SK-N-SH (cell line): ENCODE measurements at regions not wholly inside any gene's neighbourhood (a gene's known extent, or its start where the extent isn't known, plus 50 kb on each side); places are given as distances from the start of the nearest gene placed in this dataset.

ENCODE experiments used
- CTCF ChIA-PET: fragments of 300-600, 350-600 bp; formaldehyde crosslinking; extraction: SDS; loops from one replicate; lab custom pipeline; 2021; lab: Yijun Ruan, JAX
- POLR2A ChIA-PET: fragments of 350-600 bp; sonication (Branson Sonifier 250); formaldehyde crosslinking; extraction: SDS; loops from one replicate; lab custom pipeline; 2020; ENCODE audit warnings: antibody characterized with exemption, inconsistent platforms; lab: Yijun Ruan, JAX
- DNase-seq: peaks from one replicate; pipeline ENCODE4 v3.0.0; 2012
- H2AFZ ChIP-seq: fragments of 200-600 bp; sonication (generic); 2 replicates; pipeline ENCODE4 v1.8.1; 2016; ENCODE audit warnings: antibody characterized with exemption, mild to moderate bottlenecking, low read depth
- H3F3A ChIP-seq: fragments of 200-600 bp; sonication (generic); replicated peaks from 2 replicates; pipeline ENCODE3; 2016; ENCODE audit warnings: antibody characterized with exemption, mild to moderate bottlenecking; ENCODE audit not compliant: insufficient read depth
- H3K27ac ChIP-seq, 2 experiments: fragments of 200-500 bp in 1 of 2; fragments of 200-600 bp in 1 of 2; sonication (Bioruptor generic) in 1 of 2; sonication (generic), shearing (Covaris generic) in 1 of 2; 2 replicates each; pipeline versions ENCODE4 v1.5.1 to v1.6.1; 2014 to 2016; ENCODE audit warnings: low read depth in 2 of 2, inconsistent platforms in 1 of 2, low read length in 1 of 2, mild to moderate bottlenecking in 1 of 2, mixed read lengths in 1 of 2
- H3K27me3 ChIP-seq: fragments of 200-600 bp; sonication (generic), shearing (Covaris generic); 2 replicates; pipeline ENCODE4 v1.6.1; 2016; ENCODE audit warnings: mixed run types; ENCODE audit not compliant: insufficient read depth
- H3K36me3 ChIP-seq, 2 experiments: fragments of 200-500 bp in 1 of 2; fragments of 200-600 bp in 1 of 2; sonication (Bioruptor generic) in 1 of 2; sonication (generic) in 1 of 2; replicated peaks in 1 of 2; 2 replicates each; pipeline versions ENCODE3 to v1.5.1; 2014 to 2016; ENCODE audit warnings: low read length in 1 of 2, mild to moderate bottlenecking in 1 of 2; ENCODE audit not compliant: insufficient read depth in 2 of 2, control insufficient read depth in 1 of 2
- H3K4me1 ChIP-seq, 2 experiments: fragments of 200-500 bp in 1 of 2; fragments of 200-600 bp in 1 of 2; sonication (Bioruptor generic) in 1 of 2; sonication (generic), shearing (Covaris generic) in 1 of 2; 2 replicates each; pipeline versions ENCODE4 v1.5.1 to v1.6.1; 2014 to 2016; ENCODE audit warnings: low read depth in 1 of 2, low read length in 1 of 2, mixed run types in 1 of 2; ENCODE audit not compliant: insufficient read depth in 2 of 2, control insufficient read depth in 1 of 2
- H3K4me2 ChIP-seq: fragments of 200-600 bp; sonication (generic), shearing (Covaris generic); 2 replicates; pipeline ENCODE4 v1.6.1; 2017; ENCODE audit warnings: mixed run types
- H3K4me3 ChIP-seq, 2 experiments: fragments of 200-500 bp in 1 of 2; fragments of 200-600 bp in 1 of 2; sonication (Bioruptor generic) in 1 of 2; sonication (generic), shearing (Covaris generic) in 1 of 2; 2 replicates each; pipeline versions ENCODE4 v1.5.1 to v1.8.1; 2014 to 2016; ENCODE audit warnings: low read depth in 2 of 2, inconsistent platforms in 1 of 2, low read length in 1 of 2, mild to moderate bottlenecking in 1 of 2, mixed read lengths in 1 of 2, moderate library complexity in 1 of 2
- H3K79me2 ChIP-seq: fragments of 200-600 bp; sonication (generic); 2 replicates; pipeline ENCODE4 v1.8.1; 2017; ENCODE audit warnings: mild to moderate bottlenecking; ENCODE audit not compliant: insufficient read depth
- H3K9ac ChIP-seq: fragments of 200-600 bp; sonication (generic); 2 replicates; pipeline ENCODE4 v1.6.1; 2017; ENCODE audit warnings: mixed run types
- H3K9me2 ChIP-seq: fragments of 200-600 bp; sonication (generic); 2 replicates; pipeline ENCODE4 v1.6.1; 2017; ENCODE audit warnings: mixed run types
- H3K9me3 ChIP-seq: fragments of 200-600 bp; sonication (generic); 2 replicates; pipeline ENCODE4 v1.6.1; 2017; ENCODE audit warnings: mixed run types, mild to moderate bottlenecking, moderate library complexity
- H4K20me1 ChIP-seq: fragments of 200-600 bp; sonication (generic); 2 replicates; pipeline ENCODE4 v1.6.1; 2017; ENCODE audit warnings: mild to moderate bottlenecking, mixed run types; ENCODE audit not compliant: insufficient read depth
- CHD2 ChIP-seq: fragments of 150-350 bp; IDR thresholded peaks from 2 replicates; pipeline ENCODE4 v1.6.1; 2018; ENCODE audit warnings: low read length; ENCODE audit not compliant: partially characterized antibody
- EP300 ChIP-seq, 2 experiments: IDR thresholded peaks; 2 replicates each; pipeline versions ENCODE4 v1.4.0 to v1.6.1; 2012; ENCODE audit warnings: borderline replicate concordance in 1 of 2, low read depth in 1 of 2, low read length in 1 of 2
- EZH2phosphoT487 ChIP-seq: fragments of 200-600 bp; sonication (generic); IDR thresholded peaks from 2 replicates; pipeline ENCODE4 v1.6.1; 2017; ENCODE audit warnings: low read depth, mixed run types, mild to moderate bottlenecking, antibody characterized with exemption, moderate library complexity, borderline replicate concordance
- GATA2 ChIP-seq: sonication (generic); formaldehyde crosslinking; IDR thresholded peaks from 2 replicates; pipeline ENCODE4 v1.5.0; 2020; ENCODE audit warnings: mild to moderate bottlenecking, missing genetic modification reagents
- MEF2A ChIP-seq: IDR thresholded peaks from 2 replicates; pipeline ENCODE4 v1.4.0; 2012; ENCODE audit warnings: low read depth, borderline replicate concordance
- MXI1 ChIP-seq: IDR thresholded peaks from 2 replicates; pipeline ENCODE4 v1.6.1; 2012; ENCODE audit warnings: mild to moderate bottlenecking, low read depth, low read length, improper control_type of control experiment
- PBX3 ChIP-seq: IDR thresholded peaks from 2 replicates; pipeline ENCODE4; 2012
- POLR2AphosphoS5 ChIP-seq: IDR thresholded peaks from 2 replicates; pipeline ENCODE4 v1.6.1; 2012; ENCODE audit warnings: low read depth, low read length
- SIN3A ChIP-seq: IDR thresholded peaks from 2 replicates; pipeline ENCODE4 v1.6.1; 2012; ENCODE audit warnings: low read depth, mild to moderate bottlenecking, low read length, moderate library complexity, borderline replicate concordance
- TAF1 ChIP-seq: IDR thresholded peaks from 2 replicates; pipeline ENCODE4 v1.6.1; 2012; ENCODE audit warnings: low read depth, mild to moderate bottlenecking, low read length, moderate library complexity, borderline replicate concordance
- USF1 ChIP-seq: IDR thresholded peaks from 2 replicates; pipeline ENCODE4 v1.4.0; 2012; ENCODE audit warnings: low read depth, borderline replicate concordance
- USF2 ChIP-seq: fragments of 150-350 bp; IDR thresholded peaks from 2 replicates; pipeline ENCODE4 v1.6.1; 2017; ENCODE audit warnings: antibody characterized with exemption, low read length, low read depth, borderline replicate concordance
- WGBS: methylation state at CpG from one replicate; pipeline ENCODE4 v1.1.6; 2017; ENCODE audit warnings: low lambda C conversion rate; 5-methylcytosine and 5-hydroxymethylcytosine counted together
- TF ChIP-seq, protein P1 (sequence below): fragments of 150-350 bp; IDR thresholded peaks from 2 replicates; pipeline ENCODE4 v1.6.1; 2016; ENCODE audit warnings: mild to moderate bottlenecking, low read depth, low read length
- TF ChIP-seq, protein P2 (sequence below): fragments of 200-600 bp; sonication (generic); IDR thresholded peaks from 2 replicates; pipeline ENCODE4 v1.6.1; 2017; ENCODE audit warnings: antibody characterized with exemption, mild to moderate bottlenecking, moderate library complexity
- TF ChIP-seq, protein P3 (sequence below): IDR thresholded peaks from 2 replicates; pipeline ENCODE4 v1.4.0; 2012; ENCODE audit warnings: low read depth, borderline replicate concordance

DNA sequence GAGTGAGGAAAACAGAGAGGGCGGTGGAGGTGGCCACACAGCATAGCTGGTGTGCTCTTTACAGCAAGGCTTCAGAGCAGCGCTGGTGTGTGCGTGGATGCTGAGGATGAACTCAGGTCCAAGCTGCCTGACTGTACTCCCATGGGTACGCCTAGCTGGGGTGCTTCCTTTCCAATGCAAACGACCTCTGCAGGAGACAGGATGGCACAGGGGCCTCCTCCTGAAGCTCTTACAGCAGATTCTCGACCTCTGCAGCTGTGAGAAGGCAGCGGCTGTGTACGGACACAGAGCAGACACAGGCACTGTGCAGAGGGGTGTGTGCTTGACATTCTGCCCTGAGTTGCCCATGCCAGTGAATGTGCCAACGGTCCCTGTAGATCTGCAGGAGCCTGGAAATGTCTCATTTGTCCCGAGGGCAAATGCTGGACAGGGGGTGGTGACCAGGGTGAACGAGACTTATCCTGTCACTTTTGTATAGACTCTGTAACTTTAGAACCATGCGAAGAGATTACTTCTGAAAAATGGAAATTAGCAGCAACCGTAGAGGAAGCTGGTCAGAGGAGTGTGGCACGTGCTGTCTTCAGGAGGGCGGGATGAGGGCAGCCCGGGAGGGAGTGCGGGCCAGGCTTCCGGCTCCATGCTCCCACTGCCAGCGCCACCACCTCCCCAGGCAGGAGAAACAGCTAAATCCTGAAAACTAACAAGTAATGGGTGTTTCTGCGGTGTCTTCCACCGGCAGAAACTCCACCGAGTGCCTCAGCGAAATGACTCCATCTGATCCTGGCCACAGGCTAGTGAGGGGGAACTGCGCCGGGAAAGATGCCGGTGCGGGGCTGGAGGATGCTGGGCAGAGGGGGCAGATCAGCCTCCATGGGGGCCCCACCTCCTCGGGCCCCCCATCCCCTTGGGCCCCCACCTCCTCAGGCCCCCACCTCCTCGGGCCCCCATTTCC, 120.9 kb upstream of the RPS6KA2 start (continued):
- TF ChIP-seq USF2, result no peak
- TF ChIP-seq MEF2A, result no peak
- no peak for TF ChIP-seq TAF1
- no peak for TF ChIP-seq POLR2AphosphoS5
- no peak for TF ChIP-seq PBX3

DNA sequence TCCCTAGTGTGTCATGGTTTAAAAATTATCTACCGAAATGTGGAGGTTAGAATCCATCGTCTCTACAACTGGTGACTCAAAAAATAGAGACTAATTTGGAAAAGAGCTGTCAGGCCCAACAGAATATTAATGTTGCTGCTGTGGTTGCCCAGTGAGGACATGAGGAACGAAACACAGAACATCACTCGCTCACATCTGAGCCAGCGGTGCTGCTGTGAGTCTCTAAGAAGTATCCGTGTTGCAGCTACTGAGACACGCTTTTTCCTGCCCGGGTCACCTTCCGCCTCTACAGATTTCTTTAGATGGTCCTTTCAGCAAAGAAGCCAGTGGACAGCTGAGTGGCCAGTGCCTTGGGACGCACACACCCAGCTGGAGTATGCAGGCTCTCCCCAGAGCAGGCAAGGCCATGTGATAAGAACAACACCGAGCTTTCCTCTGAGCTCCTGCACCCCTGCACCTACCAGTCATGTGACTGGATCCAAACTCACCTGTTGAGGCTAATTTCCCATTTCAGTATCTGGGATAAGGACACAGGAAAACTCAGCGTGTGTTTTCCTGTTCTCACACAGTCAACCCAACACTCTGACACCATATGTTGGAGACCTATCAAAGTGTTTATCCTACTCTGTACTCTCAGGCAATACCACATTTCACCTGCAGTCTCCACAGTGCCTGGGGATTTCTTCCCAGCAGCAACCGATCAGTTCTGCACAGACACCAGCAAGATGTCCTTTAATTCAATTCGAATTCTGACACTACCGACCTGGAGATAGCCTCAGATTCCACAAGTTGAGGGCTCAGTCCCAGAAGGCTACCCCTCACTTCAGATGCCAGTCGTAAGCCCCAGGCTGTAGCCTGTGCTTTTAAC, 119.0 kb upstream of the RPS6KA2 start:
- no peaks in the 10 kb centered on the region for H3K27me3 ChIP-seq
- 87% methylated on average over 14 of the region's 16 CpGs for WGBS
- POLR2A ChIA-PET, result no interaction called here
- no peak overlapping the region for H3K27ac ChIP-seq
- CTCF ChIA-PET, result interaction anchor here (0.7 to 1.2 kb wide), 3 partner anchors 19 to 29 kb away, joined by 3 read pairs; no protein-coding TSS in a partner anchor
- no peak overlapping the region for H3K9ac ChIP-seq
- no peak overlapping the region for H3K4me3 ChIP-seq
- no peaks in the 10 kb centered on the region for H3K36me3 ChIP-seq
- H3F3A ChIP-seq, result no peaks in the 10 kb centered on the region
- H3K4me1 ChIP-seq, result peaks cover 0 to 14% of the 10 kb centered on the region in 2 experiments; a peak in 1 of 4 replicates
- H3K9me3 ChIP-seq, result no peaks in the 10 kb centered on the region
- no peak overlapping the region for H3K4me2 ChIP-seq
- no peaks in the 10 kb centered on the region for H3K79me2 ChIP-seq
- H2AFZ ChIP-seq, result no peak overlapping the region
- H3K9me2 ChIP-seq, result no peaks in the 10 kb centered on the region
- no peaks in the 10 kb centered on the region for H4K20me1 ChIP-seq
- DNase-seq, result no peak
- no peak for TF ChIP-seq GATA2 (CRISPR knock-in tag)
- TF ChIP-seq TAF1, result no peak
- TF ChIP-seq MXI1, result no peak
- TF ChIP-seq SIN3A, result no peak
- no peak for TF ChIP-seq PBX3
- no peak for TF ChIP-seq EZH2phosphoT487
- TF ChIP-seq, protein P1, sequence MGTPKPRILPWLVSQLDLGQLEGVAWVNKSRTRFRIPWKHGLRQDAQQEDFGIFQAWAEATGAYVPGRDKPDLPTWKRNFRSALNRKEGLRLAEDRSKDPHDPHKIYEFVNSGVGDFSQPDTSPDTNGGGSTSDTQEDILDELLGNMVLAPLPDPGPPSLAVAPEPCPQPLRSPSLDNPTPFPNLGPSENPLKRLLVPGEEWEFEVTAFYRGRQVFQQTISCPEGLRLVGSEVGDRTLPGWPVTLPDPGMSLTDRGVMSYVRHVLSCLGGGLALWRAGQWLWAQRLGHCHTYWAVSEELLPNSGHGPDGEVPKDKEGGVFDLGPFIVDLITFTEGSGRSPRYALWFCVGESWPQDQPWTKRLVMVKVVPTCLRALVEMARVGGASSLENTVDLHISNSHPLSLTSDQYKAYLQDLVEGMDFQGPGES, result no peak
- no peak for TF ChIP-seq CHD2
- no peak for TF ChIP-seq USF1
- TF ChIP-seq, protein P2, sequence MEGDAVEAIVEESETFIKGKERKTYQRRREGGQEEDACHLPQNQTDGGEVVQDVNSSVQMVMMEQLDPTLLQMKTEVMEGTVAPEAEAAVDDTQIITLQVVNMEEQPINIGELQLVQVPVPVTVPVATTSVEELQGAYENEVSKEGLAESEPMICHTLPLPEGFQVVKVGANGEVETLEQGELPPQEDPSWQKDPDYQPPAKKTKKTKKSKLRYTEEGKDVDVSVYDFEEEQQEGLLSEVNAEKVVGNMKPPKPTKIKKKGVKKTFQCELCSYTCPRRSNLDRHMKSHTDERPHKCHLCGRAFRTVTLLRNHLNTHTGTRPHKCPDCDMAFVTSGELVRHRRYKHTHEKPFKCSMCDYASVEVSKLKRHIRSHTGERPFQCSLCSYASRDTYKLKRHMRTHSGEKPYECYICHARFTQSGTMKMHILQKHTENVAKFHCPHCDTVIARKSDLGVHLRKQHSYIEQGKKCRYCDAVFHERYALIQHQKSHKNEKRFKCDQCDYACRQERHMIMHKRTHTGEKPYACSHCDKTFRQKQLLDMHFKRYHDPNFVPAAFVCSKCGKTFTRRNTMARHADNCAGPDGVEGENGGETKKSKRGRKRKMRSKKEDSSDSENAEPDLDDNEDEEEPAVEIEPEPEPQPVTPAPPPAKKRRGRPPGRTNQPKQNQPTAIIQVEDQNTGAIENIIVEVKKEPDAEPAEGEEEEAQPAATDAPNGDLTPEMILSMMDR, result no peak
- no peak for TF ChIP-seq USF2
- TF ChIP-seq, protein P3, sequence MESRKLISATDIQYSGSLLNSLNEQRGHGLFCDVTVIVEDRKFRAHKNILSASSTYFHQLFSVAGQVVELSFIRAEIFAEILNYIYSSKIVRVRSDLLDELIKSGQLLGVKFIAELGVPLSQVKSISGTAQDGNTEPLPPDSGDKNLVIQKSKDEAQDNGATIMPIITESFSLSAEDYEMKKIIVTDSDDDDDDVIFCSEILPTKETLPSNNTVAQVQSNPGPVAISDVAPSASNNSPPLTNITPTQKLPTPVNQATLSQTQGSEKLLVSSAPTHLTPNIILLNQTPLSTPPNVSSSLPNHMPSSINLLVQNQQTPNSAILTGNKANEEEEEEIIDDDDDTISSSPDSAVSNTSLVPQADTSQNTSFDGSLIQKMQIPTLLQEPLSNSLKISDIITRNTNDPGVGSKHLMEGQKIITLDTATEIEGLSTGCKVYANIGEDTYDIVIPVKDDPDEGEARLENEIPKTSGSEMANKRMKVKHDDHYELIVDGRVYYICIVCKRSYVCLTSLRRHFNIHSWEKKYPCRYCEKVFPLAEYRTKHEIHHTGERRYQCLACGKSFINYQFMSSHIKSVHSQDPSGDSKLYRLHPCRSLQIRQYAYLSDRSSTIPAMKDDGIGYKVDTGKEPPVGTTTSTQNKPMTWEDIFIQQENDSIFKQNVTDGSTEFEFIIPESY, result no peak
- TF ChIP-seq EP300 (IDR thresholded peaks at IDR 0.05; ENCODE audit: borderline replicate concordance in 1 of 2, low read depth in 1 of 2, low read length in 1 of 2), result no peak
